Renal pelvis (tissue), 1 donor: ENCODE measurements at regions not wholly inside any gene's neighbourhood (a gene's known extent, or its start where the extent isn't known, plus 50 kb on each side); places are given as distances from the start of the nearest gene placed in this dataset.
"Not testable (repeated sequence)": the region's sequence is repeated elsewhere in the genome, so short reads cannot be mapped to it uniquely, and the experiment has no call there.

Source experiments
- DNase-seq: peaks from one replicate; pipeline ENCODE4 v3.0.0-alpha.2; 2013

DNA sequence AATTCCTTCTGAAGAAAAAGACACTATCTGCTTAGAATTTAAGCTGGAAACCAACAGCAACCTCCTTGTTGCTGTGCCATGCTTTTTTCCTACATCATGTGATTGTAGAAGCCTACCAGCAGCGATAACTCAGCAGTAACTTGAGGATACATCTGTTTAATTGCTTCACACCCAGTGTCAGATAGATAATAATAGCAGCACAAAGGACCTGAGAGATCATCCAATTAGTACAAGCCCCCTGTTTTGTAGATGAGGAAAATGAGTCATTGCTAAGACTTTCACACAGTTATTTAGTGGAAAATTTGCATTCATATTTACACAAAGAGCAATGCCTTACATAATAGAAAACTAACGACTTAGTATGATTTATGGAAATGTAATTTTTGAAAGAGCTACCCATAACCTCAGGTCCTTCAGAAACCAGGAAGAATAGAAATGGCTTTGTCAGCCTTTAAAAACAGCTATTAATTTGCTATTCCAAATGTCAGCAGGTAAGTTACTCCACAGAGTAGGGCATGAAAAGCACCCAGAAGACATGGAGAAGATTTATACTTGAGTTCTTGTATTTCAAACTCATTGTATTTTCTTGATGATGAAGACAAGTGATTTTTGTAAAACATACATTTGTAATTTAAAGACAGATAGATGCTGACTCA, 93.7 kb upstream of the SGCG start:
- no peak for DNase-seq

DNA sequence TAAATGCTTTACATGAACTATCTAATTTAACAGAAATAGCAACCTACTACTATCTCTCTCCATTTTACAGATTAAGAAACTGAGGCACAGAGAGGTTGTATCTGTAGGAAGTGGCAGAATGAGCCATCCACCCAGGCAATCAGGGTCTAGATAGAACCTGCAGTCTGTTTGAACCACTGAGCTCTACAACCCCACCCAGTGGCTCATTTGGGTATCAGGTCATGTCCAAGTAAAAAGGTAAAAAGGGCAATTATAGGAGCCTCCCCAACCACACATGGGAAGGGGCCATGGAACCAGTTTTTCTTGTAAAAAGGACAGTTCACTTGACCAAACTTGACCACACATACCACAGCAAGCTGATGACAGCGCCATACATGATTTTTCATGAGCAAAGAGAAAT, 92.9 kb upstream of the SGCG start:
- DNase-seq = no peak

DNA sequence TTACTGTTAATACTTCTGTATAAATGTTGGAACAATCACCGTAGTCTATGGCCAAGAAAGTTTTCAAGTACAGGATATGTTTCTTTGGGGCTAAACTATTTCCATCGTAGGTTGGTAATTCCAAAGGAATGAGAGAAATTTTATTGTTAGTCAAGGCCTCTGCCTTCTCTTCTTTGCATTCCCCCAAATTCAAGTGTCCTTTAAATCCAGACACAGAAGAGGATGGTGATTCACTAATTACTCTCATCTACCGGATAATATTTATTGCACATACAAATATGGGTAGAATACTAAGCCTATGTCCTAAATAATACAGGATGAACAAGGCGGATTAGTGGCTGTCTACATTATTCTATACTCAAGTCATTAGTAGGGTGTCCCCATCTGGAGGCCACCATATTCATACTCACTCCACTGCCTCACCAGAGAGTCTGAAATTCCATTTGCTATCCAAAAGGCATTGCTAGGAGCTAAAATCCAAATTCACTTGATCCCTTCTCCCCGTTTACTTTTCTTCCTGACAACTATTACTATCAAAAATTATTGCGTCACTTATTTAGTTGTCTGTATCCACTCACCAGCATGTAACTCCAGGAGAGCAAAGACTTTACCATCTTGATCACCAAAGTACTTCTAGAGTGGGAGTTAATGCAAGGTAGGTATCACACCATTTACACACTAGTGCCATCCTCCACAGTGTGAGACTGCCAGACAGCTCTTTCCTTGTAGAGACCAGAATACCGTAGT, 82.4 kb upstream of the SGCG start:
- DNase-seq = no peak

DNA sequence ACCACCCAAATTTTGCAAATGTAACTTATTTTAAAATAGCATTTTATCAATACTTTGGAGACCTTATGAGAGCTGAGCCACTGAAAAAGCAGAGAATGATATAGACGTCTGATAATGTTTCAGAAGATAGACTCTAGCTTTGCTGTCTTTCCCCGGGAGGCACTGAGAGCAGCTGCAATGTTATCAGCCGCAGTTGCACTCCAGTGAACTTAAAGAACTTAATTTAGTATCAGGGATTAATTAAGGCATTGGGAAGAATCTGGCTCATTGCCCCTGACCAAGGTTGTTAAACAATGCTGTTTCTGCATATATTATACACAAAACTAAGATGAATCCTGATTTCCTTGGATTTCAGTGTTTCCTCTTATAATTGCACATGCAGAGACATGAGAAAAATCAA, 75.7 kb upstream of the SGCG start:
- peak; percentile 2 for DNase-seq

DNA sequence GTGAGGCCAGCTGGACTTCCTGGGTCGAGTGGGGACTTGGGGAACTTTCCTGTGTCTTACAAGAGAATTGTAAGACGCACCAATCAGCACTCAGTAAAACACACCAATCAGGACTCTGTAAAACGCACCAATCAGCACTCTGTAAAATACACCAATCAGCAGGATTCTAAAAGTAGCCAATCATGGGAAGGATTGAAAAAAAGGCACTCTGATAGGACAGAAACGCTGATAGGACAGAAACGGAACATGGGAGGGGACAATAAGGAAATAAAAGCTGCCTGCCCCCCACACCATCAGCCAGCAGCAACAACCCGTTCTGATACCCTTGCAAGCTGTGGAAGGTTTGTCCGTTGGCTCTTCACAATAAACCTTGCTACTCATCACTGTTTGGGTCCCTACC, 73.1 kb upstream of the SGCG start:
- no peak for DNase-seq

DNA sequence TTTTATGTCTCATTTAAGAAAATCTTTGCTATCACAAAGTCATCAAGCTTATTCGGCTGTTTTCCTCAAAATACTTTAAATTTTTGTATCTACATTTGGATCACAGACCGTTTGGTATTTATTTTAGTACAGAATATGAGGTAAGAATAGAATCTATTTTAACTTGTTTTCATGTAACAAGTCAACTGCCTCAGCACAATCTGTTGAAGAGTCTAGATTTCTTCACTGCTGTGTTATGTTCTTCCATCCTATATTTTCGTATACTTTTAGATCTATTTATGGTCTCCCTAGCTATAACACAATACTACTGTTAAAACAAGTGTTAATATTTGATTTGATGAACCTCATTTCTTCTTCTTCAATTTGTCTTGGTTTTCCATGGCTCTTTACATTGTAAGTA, 61.6 kb upstream of the SGCG start:
- no peak for DNase-seq

DNA sequence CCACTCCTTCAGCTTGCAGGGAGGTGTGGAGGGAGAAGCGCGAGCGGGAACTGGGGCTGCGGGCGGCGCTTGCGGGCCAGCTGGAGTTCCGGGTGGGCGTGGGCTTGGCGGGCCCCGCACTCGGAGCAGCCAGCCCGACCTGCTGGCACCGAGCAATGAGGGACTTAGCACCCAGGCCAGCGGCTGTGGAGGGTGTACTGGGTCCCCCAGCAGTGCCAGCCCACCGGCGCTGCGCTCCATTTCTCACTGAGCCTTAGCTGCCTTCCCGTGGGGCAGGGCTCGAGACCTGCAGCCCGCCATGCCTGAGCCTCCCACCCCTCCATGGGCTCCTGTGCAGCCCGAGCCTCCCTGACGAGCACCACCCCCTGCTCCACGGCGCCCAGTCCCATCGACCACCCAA, 53.2 kb upstream of the SGCG start:
- not testable (repeated sequence) for DNase-seq

DNA sequence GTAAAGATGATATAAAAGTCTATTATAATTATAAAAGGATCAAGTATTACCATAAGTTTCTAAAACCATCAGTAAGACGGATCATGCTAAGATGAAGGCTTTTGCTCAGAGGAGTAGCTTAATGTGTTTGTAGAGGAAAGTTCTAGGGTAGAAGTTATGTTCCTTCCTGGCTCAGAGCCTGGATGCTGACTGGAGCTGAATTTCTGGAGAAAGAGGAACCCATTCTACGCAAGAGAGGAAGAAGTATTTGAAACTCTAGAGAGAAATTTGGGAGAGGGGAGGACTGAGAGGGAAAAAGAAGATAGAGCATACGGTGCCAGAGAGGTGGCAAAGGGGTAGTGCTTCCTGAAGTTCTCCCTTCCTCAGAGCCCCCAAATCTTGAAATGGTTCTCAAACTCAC, 51.4 kb upstream of the SGCG start:
- no peak for DNase-seq
